H9 (cell line): ENCODE measurements at regions not wholly inside any gene's neighbourhood (a gene's known extent, or its start where the extent isn't known, plus 50 kb on each side); places are given as distances from the start of the nearest gene placed in this dataset.

Source experiments
- DNase-seq: peaks from one replicate; pipeline ENCODE4 v3.0.0-alpha.2; 2017
- H2AFZ ChIP-seq: one replicate; pipeline ENCODE4 v1.6.1; 2013; ENCODE audit warnings: mild to moderate bottlenecking, low read length, control low read depth, moderate library complexity
- H2AK5ac ChIP-seq: 2 replicates; pipeline ENCODE4 v1.6.1; 2013; ENCODE audit warnings: low read length, control low read depth, mixed read lengths; ENCODE audit not compliant: insufficient read length
- H2BK120ac ChIP-seq: one replicate; pipeline ENCODE4 v1.6.1; 2013; ENCODE audit warnings: low read depth, mild to moderate bottlenecking, low read length, control low read depth, inconsistent platforms; ENCODE audit not compliant: poor library complexity, severe bottlenecking
- H2BK12ac ChIP-seq: 2 replicates; pipeline ENCODE4 v1.6.1; 2013; ENCODE audit warnings: low read length, control low read depth, mixed read lengths, low read depth; ENCODE audit not compliant: insufficient read length
- H2BK15ac ChIP-seq: 2 replicates; pipeline ENCODE4 v1.6.1; 2013; ENCODE audit warnings: low read depth, low read length, control low read depth
- H2BK20ac ChIP-seq: one replicate; pipeline ENCODE4 v1.6.1; 2013; ENCODE audit warnings: low read depth, mild to moderate bottlenecking, low read length, control low read depth, inconsistent platforms; ENCODE audit not compliant: poor library complexity, severe bottlenecking
- H2BK5ac ChIP-seq: 2 replicates; pipeline ENCODE4 v1.6.1; 2013; ENCODE audit warnings: low read length, control low read depth, mixed read lengths; ENCODE audit not compliant: insufficient read length
- H3K14ac ChIP-seq: 2 replicates; pipeline ENCODE4 v1.6.1; 2013; ENCODE audit warnings: low read length, control low read depth; ENCODE audit not compliant: insufficient read depth
- H3K18ac ChIP-seq: 2 replicates; pipeline ENCODE4 v1.6.1; 2013; ENCODE audit warnings: low read depth, mild to moderate bottlenecking, mixed read lengths, low read length, control low read depth; ENCODE audit not compliant: insufficient read length
- H3K23ac ChIP-seq: 2 replicates; pipeline ENCODE4 v1.6.1; 2013; ENCODE audit warnings: low read length, control low read depth, mixed read lengths, low read depth; ENCODE audit not compliant: insufficient read length
- H3K23me2 ChIP-seq: 2 replicates; pipeline ENCODE4 v1.6.1; 2013; ENCODE audit warnings: low read depth, mild to moderate bottlenecking, mixed read lengths, low read length, control low read depth; ENCODE audit not compliant: insufficient read length, poor library complexity, severe bottlenecking
- H3K27ac ChIP-seq: 2 replicates; pipeline ENCODE4 v1.5.1; 2013; ENCODE audit warnings: low read length, control low read depth, mixed read lengths, low read depth; ENCODE audit not compliant: insufficient read length
- H3K27me3 ChIP-seq: 2 replicates; pipeline ENCODE4 v1.6.1; 2013; ENCODE audit warnings: low read length, control low read depth, inconsistent platforms; ENCODE audit not compliant: insufficient read depth
- H3K4ac ChIP-seq: 2 replicates; pipeline ENCODE4 v1.6.1; 2013; ENCODE audit warnings: low read depth, mild to moderate bottlenecking, control low read depth, inconsistent platforms, low read length, moderate library complexity
- H3K4me1 ChIP-seq: 2 replicates; pipeline ENCODE4 v1.6.1; 2013; ENCODE audit warnings: low read length, control low read depth, inconsistent platforms; ENCODE audit not compliant: insufficient read depth
- H3K4me2 ChIP-seq: 2 replicates; pipeline ENCODE4 v1.6.1; 2013; ENCODE audit warnings: low read length, control low read depth, mixed read lengths; ENCODE audit not compliant: insufficient read length, insufficient read depth
- H3K56ac ChIP-seq: 2 replicates; pipeline ENCODE4 v1.6.1; 2013; ENCODE audit warnings: low read depth, mild to moderate bottlenecking, mixed read lengths, low read length, control low read depth; ENCODE audit not compliant: insufficient read length
- H3K79me1 ChIP-seq: 2 replicates; pipeline ENCODE4 v1.6.1; 2013; ENCODE audit warnings: low read depth, mild to moderate bottlenecking, moderate library complexity, low read length, control low read depth, inconsistent platforms; ENCODE audit not compliant: insufficient read depth, poor library complexity, severe bottlenecking
- H3K79me2 ChIP-seq: 2 replicates; pipeline ENCODE4 v1.6.1; 2013; ENCODE audit warnings: low read length, control low read depth, inconsistent platforms; ENCODE audit not compliant: insufficient read depth
- H3K9ac ChIP-seq: 2 replicates; pipeline ENCODE4 v1.6.1; 2013; ENCODE audit warnings: low read length, control low read depth, mixed read lengths; ENCODE audit not compliant: insufficient read length; ENCODE audit errors: extremely low read depth
- H3K9me3 ChIP-seq: one replicate; pipeline ENCODE4 v1.6.1; 2013; ENCODE audit warnings: low read depth, low read length, inconsistent platforms; ENCODE audit not compliant: control insufficient read depth
- H3T11ph ChIP-seq: one replicate; pipeline ENCODE4 v1.6.1; 2013; ENCODE audit warnings: mild to moderate bottlenecking, low read length, control low read depth, inconsistent platforms
- H4K20me1 ChIP-seq: one replicate; pipeline ENCODE4 v1.6.1; 2013; ENCODE audit not compliant: control insufficient read depth, insufficient read length, insufficient read depth
- H4K5ac ChIP-seq: 2 replicates; pipeline ENCODE4 v1.6.1; 2013; ENCODE audit warnings: low read depth, mild to moderate bottlenecking, mixed read lengths, low read length, control low read depth; ENCODE audit not compliant: insufficient read length
- H4K8ac ChIP-seq: replicated peaks from 2 replicates; pipeline ENCODE4 v1.6.1; 2013; ENCODE audit warnings: low read length, control low read depth, mixed read lengths, low read depth; ENCODE audit not compliant: insufficient read length
- H4K91ac ChIP-seq: 2 replicates; pipeline ENCODE4 v1.6.1; 2013; ENCODE audit warnings: low read depth, mild to moderate bottlenecking, moderate library complexity, mixed read lengths, low read length, control low read depth; ENCODE audit not compliant: insufficient read length
- H3K27ac Mint-ChIP-seq, 3 experiments: 2 replicates in 2 of 3; 3 replicates in 1 of 3; pipeline ENCODE4 v1.8.0; 2020 to 2021; ENCODE audit warnings: mixed read lengths in 3 of 3, mild to moderate bottlenecking in 1 of 3, moderate library complexity in 1 of 3
- H3K27me3 Mint-ChIP-seq: 2 replicates; pipeline ENCODE4 v1.8.0; 2021; ENCODE audit warnings: low read depth, mild to moderate bottlenecking, moderate library complexity, mixed read lengths
- H3K36me3 Mint-ChIP-seq, 3 experiments: 2 replicates in 2 of 3; 3 replicates in 1 of 3; pipeline ENCODE4 v1.8.0; 2020 to 2021; ENCODE audit warnings: low read depth in 3 of 3, mixed read lengths in 3 of 3; ENCODE audit not compliant: insufficient read depth in 1 of 3
- H3K4me1 Mint-ChIP-seq, 2 experiments: 2 replicates each; pipeline ENCODE4 v1.8.0; 2020; ENCODE audit warnings: mixed read lengths in 2 of 2
- H3K4me3 Mint-ChIP-seq, 2 experiments: 2 replicates in 1 of 2; 3 replicates in 1 of 2; pipeline ENCODE4 v1.8.0; 2020 to 2021; ENCODE audit warnings: mild to moderate bottlenecking in 2 of 2, mixed read lengths in 2 of 2, moderate library complexity in 1 of 2
- H3K9me3 Mint-ChIP-seq, 2 experiments: 2 replicates in 1 of 2; 3 replicates in 1 of 2; pipeline ENCODE4 v1.8.0; 2020; ENCODE audit warnings: mild to moderate bottlenecking in 2 of 2, mixed read lengths in 2 of 2, moderate library complexity in 1 of 2
- CTCF ChIP-seq: fragments of 200-600 bp; sonication (generic); conservative IDR thresholded peaks from 3 replicates; pipeline ENCODE4 v1.8.0; 2021; ENCODE audit warnings: antibody characterized with exemption, mild to moderate bottlenecking
- WGBS: extraction: QIAGEN DNeasy Blood & Tissue Kit; methylation state at CpG from one replicate; pipeline ENCODE4 v1.1.7; 2013; ENCODE audit warnings: missing lambda C conversion rate, low lambda C conversion rate, mixed read lengths; ENCODE audit not compliant: insufficient read length; ENCODE audit errors: extremely low coverage; 5-methylcytosine and 5-hydroxymethylcytosine counted together

- no peaks in the 10 kb centered on the region for H4K20me1 ChIP-seq
- Mint-ChIP-seq H3K27me3 (no peaks in the 10 kb centered on the region), H3K4me1 (no peaks in the 10 kb centered on the region), H3K9me3 (no peaks in the 10 kb centered on the region), H3K36me3 (no peaks in the 10 kb centered on the region), H3K4me3 (no peak overlapping the region), H3K27ac (no peak overlapping the region)
- DNase-seq: no peak
- no peak overlapping the region for H3K23ac ChIP-seq
- H3K79me1 ChIP-seq: no peaks in the 10 kb centered on the region
- no peak overlapping the region for H2BK20ac ChIP-seq
- H4K5ac ChIP-seq: no peak overlapping the region
- no peak overlapping the region for H3K4ac ChIP-seq
- no peaks in the 10 kb centered on the region for H3K9me3 ChIP-seq
- TF ChIP-seq CTCF: no peak
- H4K8ac ChIP-seq: no peak overlapping the region
- no peak overlapping the region for H2BK120ac ChIP-seq
- H2BK5ac ChIP-seq: no peak overlapping the region
- no peaks in the 10 kb centered on the region for H3K4me1 ChIP-seq
- H2AFZ ChIP-seq: no peak overlapping the region
- no peak overlapping the region for H2BK12ac ChIP-seq
- H3K56ac ChIP-seq: no peak overlapping the region
- no peaks in the 10 kb centered on the region for H3K79me2 ChIP-seq
- no peak overlapping the region for H3K27ac ChIP-seq
- H3K9ac ChIP-seq: no peak overlapping the region
- no peak overlapping the region for H2AK5ac ChIP-seq
- no peaks in the 10 kb centered on the region for H3K23me2 ChIP-seq
- H3K4me2 ChIP-seq: no peak overlapping the region
- no peak overlapping the region for H2BK15ac ChIP-seq
- H3K14ac ChIP-seq: no peak overlapping the region
- no peak overlapping the region for H3T11ph ChIP-seq
- H3K18ac ChIP-seq: no peak overlapping the region
- WGBS: no CpG with 5 or more reads among the region's 1 CpG
- no peaks in the 10 kb centered on the region for H3K27me3 ChIP-seq
- H4K91ac ChIP-seq: no peak overlapping the region
These were observed 56.0 kb upstream of the ARHGAP21 start for GRCh38 chr10:24779737-24780136.
